HL-60 (cell line): ENCODE measurements at regions not wholly inside any gene's neighbourhood (a gene's known extent, or its start where the extent isn't known, plus 50 kb on each side); places are given as distances from the start of the nearest gene placed in this dataset.

Source experiments
- GABPA ChIP-seq: IDR thresholded peaks from 2 replicates; pipeline ENCODE4 v1.6.1; 2012; ENCODE audit warnings: low read depth
- POLR2AphosphoS5 ChIP-seq: IDR thresholded peaks from 2 replicates; pipeline ENCODE4 v1.6.1; 2012; ENCODE audit warnings: low read depth
- REST ChIP-seq: IDR thresholded peaks from 2 replicates; pipeline ENCODE4 v1.6.1; 2012; ENCODE audit warnings: low read depth; ENCODE audit not compliant: insufficient replicate concordance
- SPI1 ChIP-seq: IDR thresholded peaks from 2 replicates; pipeline ENCODE4 v1.6.1; 2012; ENCODE audit warnings: low read depth, mild to moderate bottlenecking, borderline replicate concordance
- TF ChIP-seq, protein P1 (sequence below): IDR thresholded peaks from one replicate; pipeline ENCODE4 v1.5.1; 2011; ENCODE audit warnings: low read length, control low read depth, inconsistent platforms; ENCODE audit not compliant: insufficient read depth

DNA sequence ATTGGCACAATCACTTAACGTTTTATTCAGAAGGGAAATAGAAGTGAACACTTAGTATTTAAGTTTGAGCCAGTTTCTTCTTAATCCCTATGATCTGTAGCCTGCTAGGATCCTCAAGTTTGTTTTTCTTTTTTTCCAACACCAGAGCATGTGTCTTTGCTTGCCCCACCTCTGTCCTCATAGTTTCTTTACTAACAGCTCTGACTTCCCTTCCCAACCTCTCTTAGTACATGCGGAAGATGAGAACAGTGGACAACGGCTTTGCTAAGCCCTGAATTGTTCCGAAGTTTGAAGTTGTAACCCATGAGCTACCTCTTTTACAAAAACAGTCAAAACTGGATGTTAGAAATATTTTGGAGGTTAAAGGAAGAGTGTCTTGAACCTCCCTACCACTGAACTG, 61.7 kb upstream of the TAF11L2 start:
- TF ChIP-seq, protein P1, sequence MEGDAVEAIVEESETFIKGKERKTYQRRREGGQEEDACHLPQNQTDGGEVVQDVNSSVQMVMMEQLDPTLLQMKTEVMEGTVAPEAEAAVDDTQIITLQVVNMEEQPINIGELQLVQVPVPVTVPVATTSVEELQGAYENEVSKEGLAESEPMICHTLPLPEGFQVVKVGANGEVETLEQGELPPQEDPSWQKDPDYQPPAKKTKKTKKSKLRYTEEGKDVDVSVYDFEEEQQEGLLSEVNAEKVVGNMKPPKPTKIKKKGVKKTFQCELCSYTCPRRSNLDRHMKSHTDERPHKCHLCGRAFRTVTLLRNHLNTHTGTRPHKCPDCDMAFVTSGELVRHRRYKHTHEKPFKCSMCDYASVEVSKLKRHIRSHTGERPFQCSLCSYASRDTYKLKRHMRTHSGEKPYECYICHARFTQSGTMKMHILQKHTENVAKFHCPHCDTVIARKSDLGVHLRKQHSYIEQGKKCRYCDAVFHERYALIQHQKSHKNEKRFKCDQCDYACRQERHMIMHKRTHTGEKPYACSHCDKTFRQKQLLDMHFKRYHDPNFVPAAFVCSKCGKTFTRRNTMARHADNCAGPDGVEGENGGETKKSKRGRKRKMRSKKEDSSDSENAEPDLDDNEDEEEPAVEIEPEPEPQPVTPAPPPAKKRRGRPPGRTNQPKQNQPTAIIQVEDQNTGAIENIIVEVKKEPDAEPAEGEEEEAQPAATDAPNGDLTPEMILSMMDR: no peak
- TF ChIP-seq POLR2AphosphoS5 (no peak), GABPA (no peak), SPI1 (peak; percentile 68; the same call in 1 of the 2 replicates), REST (no peak)
